ENCODE measurements at regions not wholly inside any gene's neighbourhood (a gene's known extent, or its start where the extent isn't known, plus 50 kb on each side); places are given as distances from the start of the nearest gene placed in this dataset.
"Not testable (repeated sequence)": the region's sequence is repeated elsewhere in the genome, so short reads cannot be mapped to it uniquely, and the experiment has no call there.

GRCh38 chr12:23388898-23389297, 560.6 kb downstream of the SOX5 start:
- not testable (repeated sequence) for DNase-seq

GRCh38 chr12:23389315-23389714, 560.2 kb downstream of the SOX5 start:
- DNase-seq = not testable (repeated sequence)

GRCh38 chr12:23399402-23399933, 550.0 kb downstream of the SOX5 start:
- no peak for DNase-seq

GRCh38 chr12:23415180-23415579, 534.3 kb downstream of the SOX5 start:
- no peak for DNase-seq

- no peak for DNase-seq
These were observed 527.9 kb downstream of the SOX5 start for GRCh38 chr12:23421556-23421955.

GRCh38 chr12:23423097-23423687, 526.3 kb downstream of the SOX5 start:
- DNase-seq = no peak

- DNase-seq = no peak
These were observed 525.7 kb downstream of the SOX5 start for GRCh38 chr12:23423796-23424195.

- no peak for DNase-seq
These were observed 524.8 kb downstream of the SOX5 start for GRCh38 chr12:23424685-23425084.

- no peak for DNase-seq
These were observed 523.1 kb downstream of the SOX5 start for GRCh38 chr12:23426328-23426727.

- DNase-seq = no peak
These were observed 520.7 kb downstream of the SOX5 start for GRCh38 chr12:23428758-23429157.

GRCh38 chr12:23431006-23431405, 518.5 kb downstream of the SOX5 start:
- DNase-seq = no peak

- no peak for DNase-seq
These were observed 516.3 kb downstream of the SOX5 start for GRCh38 chr12:23433121-23433520.

GRCh38 chr12:23434154-23434553, 515.3 kb downstream of the SOX5 start:
- DNase-seq = no peak

GRCh38 chr12:23446746-23447145, 502.7 kb downstream of the SOX5 start:
- no peak for DNase-seq

- no peak for DNase-seq
These were observed 498.7 kb downstream of the SOX5 start for GRCh38 chr12:23450810-23451209.

- no peak for DNase-seq
These were observed 494.2 kb downstream of the SOX5 start for GRCh38 chr12:23455283-23455682.

- DNase-seq = no peak
These were observed 490.8 kb downstream of the SOX5 start for GRCh38 chr12:23458640-23459039.

- no peak for DNase-seq
These were observed 486.9 kb downstream of the SOX5 start for GRCh38 chr12:23462546-23462945.

GRCh38 chr12:23463172-23463571, 486.3 kb downstream of the SOX5 start:
- no peak for DNase-seq

- DNase-seq = no peak
These were observed 485.1 kb downstream of the SOX5 start for GRCh38 chr12:23464241-23464812.

- DNase-seq = peak; percentile 82
These were observed 477.0 kb downstream of the SOX5 start for GRCh38 chr12:23472329-23472971.

- DNase-seq = peak; percentile 83
These were observed 476.4 kb downstream of the SOX5 start for GRCh38 chr12:23473071-23473470.

GRCh38 chr12:23474438-23474976, 475.0 kb downstream of the SOX5 start:
- no peak for DNase-seq

Measured in islet precursor cell (in vitro differentiated cells).